Neural progenitor cell (in vitro differentiated cells): ENCODE measurements at regions not wholly inside any gene's neighbourhood (a gene's known extent, or its start where the extent isn't known, plus 50 kb on each side); places are given as distances from the start of the nearest gene placed in this dataset.

Source experiments
- EZH2 ChIP-seq: fragments of 200-600 bp; sonication (generic); IDR thresholded peaks from 2 replicates; pipeline ENCODE4 v1.6.1; 2017; ENCODE audit warnings: antibody characterized with exemption, mild to moderate bottlenecking, moderate library complexity
- EZH2phosphoT487 ChIP-seq: fragments of 200-600 bp; sonication (generic); IDR thresholded peaks from 2 replicates; pipeline ENCODE4 v1.6.1; 2017; ENCODE audit warnings: antibody characterized with exemption
- TF ChIP-seq, protein P1 (sequence below): fragments of 200-600 bp; sonication (generic); IDR thresholded peaks from 2 replicates; pipeline ENCODE4 v1.5.1; 2017; ENCODE audit warnings: antibody characterized with exemption, mild to moderate bottlenecking

DNA sequence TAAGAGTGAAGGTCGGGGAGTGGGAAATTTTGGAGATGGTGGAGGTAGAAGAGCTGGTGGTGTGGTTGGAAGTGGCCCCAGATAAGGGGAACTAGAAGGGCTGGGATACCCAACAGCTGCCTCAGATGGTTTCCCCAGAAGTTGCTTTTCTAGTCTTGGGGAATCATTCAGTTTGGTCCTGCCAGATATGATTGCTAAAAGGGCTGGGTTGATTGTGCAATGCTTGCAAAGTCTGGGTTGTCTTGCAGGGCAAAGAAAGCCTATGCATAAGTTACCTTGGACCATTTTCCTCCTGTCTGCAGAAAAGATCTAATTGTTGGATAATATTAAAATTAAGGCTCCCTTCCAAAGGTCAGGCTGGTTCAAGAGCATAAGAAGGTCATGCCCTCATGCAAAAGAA lies 213.8 kb upstream of the ZNF804B start:
- TF ChIP-seq, protein P1, sequence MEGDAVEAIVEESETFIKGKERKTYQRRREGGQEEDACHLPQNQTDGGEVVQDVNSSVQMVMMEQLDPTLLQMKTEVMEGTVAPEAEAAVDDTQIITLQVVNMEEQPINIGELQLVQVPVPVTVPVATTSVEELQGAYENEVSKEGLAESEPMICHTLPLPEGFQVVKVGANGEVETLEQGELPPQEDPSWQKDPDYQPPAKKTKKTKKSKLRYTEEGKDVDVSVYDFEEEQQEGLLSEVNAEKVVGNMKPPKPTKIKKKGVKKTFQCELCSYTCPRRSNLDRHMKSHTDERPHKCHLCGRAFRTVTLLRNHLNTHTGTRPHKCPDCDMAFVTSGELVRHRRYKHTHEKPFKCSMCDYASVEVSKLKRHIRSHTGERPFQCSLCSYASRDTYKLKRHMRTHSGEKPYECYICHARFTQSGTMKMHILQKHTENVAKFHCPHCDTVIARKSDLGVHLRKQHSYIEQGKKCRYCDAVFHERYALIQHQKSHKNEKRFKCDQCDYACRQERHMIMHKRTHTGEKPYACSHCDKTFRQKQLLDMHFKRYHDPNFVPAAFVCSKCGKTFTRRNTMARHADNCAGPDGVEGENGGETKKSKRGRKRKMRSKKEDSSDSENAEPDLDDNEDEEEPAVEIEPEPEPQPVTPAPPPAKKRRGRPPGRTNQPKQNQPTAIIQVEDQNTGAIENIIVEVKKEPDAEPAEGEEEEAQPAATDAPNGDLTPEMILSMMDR = no peak
- TF ChIP-seq EZH2phosphoT487 = no peak
- no peak for TF ChIP-seq EZH2
